Cardiac muscle cell (in vitro differentiated cells and primary cell): ENCODE measurements at regions not wholly inside any gene's neighbourhood (a gene's known extent, or its start where the extent isn't known, plus 50 kb on each side); places are given as distances from the start of the nearest gene placed in this dataset.

Experiments
- DNase-seq, 2 donors: peaks; one replicate each; pipeline versions ENCODE4 v3.0.0 to v3.0.0-alpha.2; 2010 to 2017; ENCODE audit warnings: low read depth in 1 of 2, low spot score in 1 of 2
- H3K27ac ChIP-seq: fragments of 200-600 bp; sonication (generic); 2 replicates; pipeline ENCODE4 v1.5.1; 2016
- H3K27me3 ChIP-seq: fragments of 200-600 bp; sonication (generic); 2 replicates; pipeline ENCODE4 v1.6.0; 2016; ENCODE audit warnings: control low read depth
- H3K36me3 ChIP-seq: fragments of 200-600 bp; sonication (generic); 2 replicates; pipeline ENCODE4 v1.5.1; 2016; ENCODE audit warnings: control low read depth
- H3K4me1 ChIP-seq: fragments of 200-600 bp; sonication (generic); 2 replicates; pipeline ENCODE4 v1.8.1; 2017; ENCODE audit warnings: low read depth, mild to moderate bottlenecking, mixed run types
- H3K4me3 ChIP-seq: fragments of 200-600 bp; sonication (generic); 2 replicates; pipeline ENCODE4 v1.5.1; 2016; ENCODE audit warnings: mild to moderate bottlenecking
- H3K9me3 ChIP-seq: fragments of 200-600 bp; sonication (generic); 2 replicates; pipeline ENCODE4 v1.5.1; 2017; ENCODE audit warnings: low read depth, mild to moderate bottlenecking, control low read depth
- TF ChIP-seq, protein P1 (sequence below): IDR thresholded peaks from 2 replicates; pipeline ENCODE4 v1.5.1; 2012; ENCODE audit warnings: low read depth, mild to moderate bottlenecking, low read length

- no peak overlapping the region for H3K27ac ChIP-seq
- no peak for DNase-seq
- TF ChIP-seq, protein P1, sequence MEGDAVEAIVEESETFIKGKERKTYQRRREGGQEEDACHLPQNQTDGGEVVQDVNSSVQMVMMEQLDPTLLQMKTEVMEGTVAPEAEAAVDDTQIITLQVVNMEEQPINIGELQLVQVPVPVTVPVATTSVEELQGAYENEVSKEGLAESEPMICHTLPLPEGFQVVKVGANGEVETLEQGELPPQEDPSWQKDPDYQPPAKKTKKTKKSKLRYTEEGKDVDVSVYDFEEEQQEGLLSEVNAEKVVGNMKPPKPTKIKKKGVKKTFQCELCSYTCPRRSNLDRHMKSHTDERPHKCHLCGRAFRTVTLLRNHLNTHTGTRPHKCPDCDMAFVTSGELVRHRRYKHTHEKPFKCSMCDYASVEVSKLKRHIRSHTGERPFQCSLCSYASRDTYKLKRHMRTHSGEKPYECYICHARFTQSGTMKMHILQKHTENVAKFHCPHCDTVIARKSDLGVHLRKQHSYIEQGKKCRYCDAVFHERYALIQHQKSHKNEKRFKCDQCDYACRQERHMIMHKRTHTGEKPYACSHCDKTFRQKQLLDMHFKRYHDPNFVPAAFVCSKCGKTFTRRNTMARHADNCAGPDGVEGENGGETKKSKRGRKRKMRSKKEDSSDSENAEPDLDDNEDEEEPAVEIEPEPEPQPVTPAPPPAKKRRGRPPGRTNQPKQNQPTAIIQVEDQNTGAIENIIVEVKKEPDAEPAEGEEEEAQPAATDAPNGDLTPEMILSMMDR, result no peak
- no peaks in the 10 kb centered on the region for H3K36me3 ChIP-seq
- no peak overlapping the region for H3K4me3 ChIP-seq
- no peaks in the 10 kb centered on the region for H3K9me3 ChIP-seq
- H3K4me1 ChIP-seq, result no peaks in the 10 kb centered on the region
- H3K27me3 ChIP-seq, result no peaks in the 10 kb centered on the region
Measured at GRCh38 chr5:117681431-117682254, 1107.0 kb upstream of the SEMA6A start.

DNA sequence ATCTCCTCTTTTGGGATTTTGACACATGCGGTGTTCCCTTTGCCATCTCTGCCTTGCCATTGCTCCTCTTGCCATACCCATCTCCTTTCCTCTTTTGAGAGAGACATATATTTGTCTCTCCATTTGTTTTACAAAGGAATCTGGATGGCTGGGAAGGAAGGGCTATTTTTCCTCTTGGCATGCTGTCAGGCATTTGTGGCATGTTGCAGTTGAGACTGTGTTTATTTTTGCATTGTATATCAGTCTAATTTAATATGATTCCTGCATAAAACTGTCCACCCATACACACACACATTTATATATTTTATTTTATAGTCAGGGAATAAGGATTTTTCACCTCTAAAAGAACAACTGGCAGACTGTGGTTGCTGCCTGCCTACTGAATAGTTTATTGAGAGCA, 1105.8 kb upstream of the SEMA6A start:
- Histone ChIP-seq H3K9me3 (no peaks in the 10 kb centered on the region), H3K27me3 (no peaks in the 10 kb centered on the region), H3K4me1 (no peaks in the 10 kb centered on the region), H3K36me3 (no peaks in the 10 kb centered on the region), H3K27ac (no peak overlapping the region), H3K4me3 (no peak overlapping the region)
- TF ChIP-seq, protein P1, result no peak
- DNase-seq, result no peak

DNA sequence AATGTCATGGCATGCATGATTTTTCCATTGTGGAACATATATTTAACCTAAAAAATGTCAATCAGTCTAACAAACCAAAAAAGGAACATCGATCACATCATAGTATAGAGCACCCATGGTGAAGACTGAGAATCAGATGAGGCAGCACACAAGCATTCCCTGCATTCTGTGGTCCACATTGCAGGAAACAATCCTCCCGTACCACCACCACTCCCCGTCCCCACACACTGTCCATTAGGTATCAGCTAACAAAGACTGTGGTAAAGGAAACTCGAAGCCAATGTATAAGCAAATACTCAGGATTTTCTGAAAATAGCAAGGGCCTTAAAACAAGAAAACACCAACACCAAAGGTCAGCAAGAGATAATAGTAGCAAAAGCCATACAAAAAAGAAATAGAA, 1104.4 kb upstream of the SEMA6A start:
- H3K4me3 ChIP-seq, result no peak overlapping the region
- DNase-seq, result no peak
- H3K4me1 ChIP-seq, result no peaks in the 10 kb centered on the region
- TF ChIP-seq, protein P1, result no peak
- H3K9me3 ChIP-seq, result no peaks in the 10 kb centered on the region
- no peaks in the 10 kb centered on the region for H3K36me3 ChIP-seq
- no peak overlapping the region for H3K27ac ChIP-seq
- no peaks in the 10 kb centered on the region for H3K27me3 ChIP-seq

GRCh38 chr5:117675646-117676045, 1101.0 kb upstream of the SEMA6A start:
- Histone ChIP-seq H3K4me1 (no peaks in the 10 kb centered on the region), H3K36me3 (no peaks in the 10 kb centered on the region), H3K27me3 (no peaks in the 10 kb centered on the region), H3K4me3 (no peak overlapping the region), H3K9me3 (no peaks in the 10 kb centered on the region), H3K27ac (no peak overlapping the region)
- DNase-seq, result no peak
- TF ChIP-seq, protein P1, result no peak

DNA sequence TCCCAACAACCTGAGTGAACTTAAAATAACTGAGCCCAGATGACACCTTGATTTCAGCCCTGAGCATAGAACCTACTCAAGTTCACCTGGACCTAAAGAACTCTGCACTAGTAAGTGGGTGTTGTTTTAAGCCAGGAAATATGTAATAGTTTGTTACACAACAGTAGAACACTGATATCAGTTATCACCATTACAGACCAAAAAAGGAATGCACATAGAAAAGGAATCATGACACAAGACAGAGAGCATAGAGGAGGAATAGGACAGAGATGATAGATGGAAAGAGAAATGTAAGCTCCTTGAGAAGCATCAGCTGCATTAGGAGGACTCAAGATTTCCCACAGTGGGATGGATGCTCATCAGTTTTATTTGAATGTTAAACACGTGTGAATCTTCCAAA, 1096.9 kb upstream of the SEMA6A start:
- DNase-seq, result no peak
- H3K9me3 ChIP-seq, result no peaks in the 10 kb centered on the region

More for the DNA sequence above, 1096.9 kb upstream of the SEMA6A start:
- Histone ChIP-seq H3K27ac (no peak overlapping the region), H3K27me3 (no peaks in the 10 kb centered on the region), H3K4me1 (no peaks in the 10 kb centered on the region), H3K4me3 (no peak overlapping the region), H3K36me3 (no peaks in the 10 kb centered on the region)
- TF ChIP-seq, protein P1, result no peak
